Tibial artery (tissue), 4 donors: ENCODE measurements at regions not wholly inside any gene's neighbourhood (a gene's known extent, or its start where the extent isn't known, plus 50 kb on each side); places are given as distances from the start of the nearest gene placed in this dataset.

Experiments used
- DNase-seq, 2 donors: peaks; one replicate each; pipeline ENCODE4 v3.0.0-alpha.2; 2019
- H3K27ac ChIP-seq, 2 donors: fragments of 200-600 bp; sonication (generic) in 1 of 2; 1 replicate in 1 of 2; 2 replicates in 1 of 2; pipeline ENCODE4 v1.5.1; 2018 to 2019; ENCODE audit warnings: mild to moderate bottlenecking in 1 of 2
- H3K27me3 ChIP-seq, 2 donors: fragments of 200-600 bp; sonication (generic) in 1 of 2; one replicate each; pipeline versions ENCODE4 v1.5.1 to v1.6.0; 2016 to 2019
- H3K36me3 ChIP-seq, 3 donors: fragments of 200-600 bp; sonication (generic) in 2 of 3; one replicate each; pipeline ENCODE4 v1.5.1; 2016 to 2019; ENCODE audit warnings: mild to moderate bottlenecking in 2 of 3
- H3K4me1 ChIP-seq, 4 donors: fragments of 200-600 bp; sonication (generic) in 2 of 4; 1 replicate in 3 of 4; 2 replicates in 1 of 4; pipeline ENCODE4 v1.5.1; 2016 to 2019
- H3K4me3 ChIP-seq, 2 donors: fragments of 200-600 bp; sonication (generic) in 1 of 2; 1 replicate in 1 of 2; 2 replicates in 1 of 2; pipeline ENCODE4 v1.5.1; 2018 to 2019; ENCODE audit warnings: mild to moderate bottlenecking in 2 of 2
- H3K9me3 ChIP-seq, 3 donors: fragments of 200-600 bp; sonication (generic) in 1 of 3; one replicate each; pipeline ENCODE4 v1.5.1; 2016 to 2019
- intact Hi-C: fragments of 100-400 bp; cut with DNase I; formaldehyde crosslinking; loops from one replicate; pipeline ENCODE4 v1.15.0; 2023; ENCODE audit warnings: low total_unique reads
- TF ChIP-seq, protein P1 (sequence below), 2 experiments: fragments of 200-600 bp in 1 of 2; fragments of 450-650 bp in 1 of 2; IDR thresholded peaks; one replicate each; pipeline ENCODE4 v1.5.1; 2017 to 2019; ENCODE audit warnings: antibody characterized with exemption in 2 of 2, mild to moderate bottlenecking in 1 of 2, moderate library complexity in 1 of 2

DNA sequence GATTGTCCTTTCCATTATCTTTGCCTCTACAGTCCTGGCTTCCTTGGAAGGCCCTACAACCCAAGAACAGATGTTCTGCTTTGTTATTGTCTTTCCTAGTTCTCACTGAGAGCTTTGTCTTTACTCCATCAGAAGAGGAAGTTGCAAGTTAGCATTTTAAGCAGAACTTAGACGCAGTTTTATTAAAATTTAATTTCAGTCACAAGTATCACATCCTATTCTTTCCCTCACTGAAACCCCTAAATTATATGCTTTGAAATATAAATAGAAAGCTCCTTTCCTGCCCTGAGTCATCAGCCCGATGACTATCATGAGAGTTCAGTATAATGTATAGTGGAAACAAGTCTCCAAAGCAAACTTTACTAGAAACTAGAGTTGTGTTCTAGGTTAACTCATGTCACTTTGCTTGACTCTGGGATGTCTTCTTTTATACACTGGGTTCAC lies 291.2 kb upstream of the RBMS3 start:
- H3K4me3 ChIP-seq, result no peak overlapping the region
- H3K27me3 ChIP-seq, result no peaks in the 10 kb centered on the region
- no peaks in the 10 kb centered on the region for H3K4me1 ChIP-seq
- H3K27ac ChIP-seq, result no peak overlapping the region
- TF ChIP-seq, protein P1, sequence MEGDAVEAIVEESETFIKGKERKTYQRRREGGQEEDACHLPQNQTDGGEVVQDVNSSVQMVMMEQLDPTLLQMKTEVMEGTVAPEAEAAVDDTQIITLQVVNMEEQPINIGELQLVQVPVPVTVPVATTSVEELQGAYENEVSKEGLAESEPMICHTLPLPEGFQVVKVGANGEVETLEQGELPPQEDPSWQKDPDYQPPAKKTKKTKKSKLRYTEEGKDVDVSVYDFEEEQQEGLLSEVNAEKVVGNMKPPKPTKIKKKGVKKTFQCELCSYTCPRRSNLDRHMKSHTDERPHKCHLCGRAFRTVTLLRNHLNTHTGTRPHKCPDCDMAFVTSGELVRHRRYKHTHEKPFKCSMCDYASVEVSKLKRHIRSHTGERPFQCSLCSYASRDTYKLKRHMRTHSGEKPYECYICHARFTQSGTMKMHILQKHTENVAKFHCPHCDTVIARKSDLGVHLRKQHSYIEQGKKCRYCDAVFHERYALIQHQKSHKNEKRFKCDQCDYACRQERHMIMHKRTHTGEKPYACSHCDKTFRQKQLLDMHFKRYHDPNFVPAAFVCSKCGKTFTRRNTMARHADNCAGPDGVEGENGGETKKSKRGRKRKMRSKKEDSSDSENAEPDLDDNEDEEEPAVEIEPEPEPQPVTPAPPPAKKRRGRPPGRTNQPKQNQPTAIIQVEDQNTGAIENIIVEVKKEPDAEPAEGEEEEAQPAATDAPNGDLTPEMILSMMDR (IDR thresholded peaks at IDR 0.05), result no peak
- no peaks in the 10 kb centered on the region for H3K9me3 ChIP-seq
- DNase-seq, result no peak
- H3K36me3 ChIP-seq, result no peaks in the 10 kb centered on the region
- intact Hi-C loops, result no loop called here

DNA sequence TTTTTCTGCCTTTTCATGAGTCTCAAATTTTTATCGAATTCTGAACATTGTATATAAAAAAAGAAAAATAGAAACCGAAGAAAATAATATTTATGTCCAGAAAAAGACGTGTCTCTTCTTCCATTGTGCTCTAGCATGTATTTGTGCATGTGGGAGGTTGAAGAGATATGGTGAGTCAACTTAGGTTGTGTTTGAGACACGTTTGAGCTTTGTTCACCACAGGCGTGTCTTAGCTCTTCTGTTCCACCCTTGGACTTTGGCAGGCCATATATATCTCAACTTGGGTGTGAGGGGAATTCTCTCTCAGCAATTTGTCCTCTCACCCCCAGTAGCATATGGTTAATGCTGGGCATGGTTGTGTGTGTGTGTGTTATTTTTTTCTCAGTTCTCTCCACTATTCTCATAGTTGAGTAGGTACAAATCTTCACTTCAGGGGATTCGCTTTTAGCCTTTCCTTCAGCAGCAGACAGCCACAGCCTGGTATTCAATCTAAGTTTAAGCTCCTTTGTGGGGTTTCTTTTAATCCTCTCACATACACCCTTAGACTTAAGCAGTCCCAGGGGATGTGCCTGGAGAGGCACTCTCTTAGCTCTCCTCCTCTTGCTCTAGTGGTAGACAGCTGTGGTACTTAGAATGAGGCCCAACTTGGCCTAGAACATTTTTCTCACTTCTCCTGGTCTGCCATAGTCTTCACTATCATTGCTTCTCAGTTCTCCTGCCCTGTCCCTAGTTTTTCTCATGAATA lies 286.5 kb upstream of the RBMS3 start:
- H3K4me1 ChIP-seq, result no peaks in the 10 kb centered on the region
- H3K36me3 ChIP-seq, result no peaks in the 10 kb centered on the region
- peaks cover 0 to 2% (median 0%) of the 10 kb centered on the region in 3 donors for H3K9me3 ChIP-seq
- intact Hi-C loops, result no loop called here
- no peaks in the 10 kb centered on the region for H3K27me3 ChIP-seq
- DNase-seq, result no peak
- H3K27ac ChIP-seq, result no peak overlapping the region
- TF ChIP-seq, protein P1 (IDR thresholded peaks at IDR 0.05), result no peak
- H3K4me3 ChIP-seq, result no peak overlapping the region

DNA sequence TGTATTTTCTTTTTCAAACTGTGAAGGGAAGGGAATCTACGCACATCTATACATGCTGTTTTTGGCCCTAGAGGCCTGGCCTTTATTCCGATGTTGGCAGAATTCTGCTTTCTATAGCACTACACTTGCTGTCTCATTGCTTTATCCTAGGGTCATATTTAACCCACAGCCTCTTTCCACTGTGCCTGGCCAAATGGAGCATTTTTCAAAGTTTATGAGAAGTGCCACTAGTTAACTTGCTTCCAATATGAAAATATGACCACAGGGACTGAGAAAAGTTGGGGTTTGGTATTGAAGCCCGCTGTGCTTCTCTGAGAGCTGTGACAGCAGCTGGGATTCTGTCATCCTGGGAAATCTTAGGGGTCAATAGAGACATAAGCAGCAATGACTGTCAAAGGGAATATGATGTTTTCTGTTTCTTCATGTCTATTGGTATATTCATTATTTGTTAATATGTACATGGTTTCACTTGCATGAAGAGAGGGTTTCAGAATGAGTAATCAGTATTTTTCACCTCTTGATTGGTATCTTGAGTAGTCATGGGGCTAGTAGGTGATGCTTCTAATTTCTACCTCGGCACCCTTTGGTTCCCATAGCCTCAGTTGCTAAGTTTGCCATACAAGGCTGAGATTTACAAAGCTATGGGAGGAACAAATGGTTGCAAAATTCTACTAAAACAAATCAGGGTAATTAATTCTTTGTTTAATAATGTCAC lies 275.8 kb upstream of the RBMS3 start:
- Histone ChIP-seq H3K4me3 (no peak overlapping the region), H3K27me3 (no peaks in the 10 kb centered on the region), H3K27ac (no peak overlapping the region), H3K9me3 (no peaks in the 10 kb centered on the region), H3K36me3 (no peaks in the 10 kb centered on the region), H3K4me1 (no peaks in the 10 kb centered on the region)
- no peak for DNase-seq
- intact Hi-C loops, result no loop called here
- TF ChIP-seq, protein P1 (IDR thresholded peaks at IDR 0.05), result no peak

DNA sequence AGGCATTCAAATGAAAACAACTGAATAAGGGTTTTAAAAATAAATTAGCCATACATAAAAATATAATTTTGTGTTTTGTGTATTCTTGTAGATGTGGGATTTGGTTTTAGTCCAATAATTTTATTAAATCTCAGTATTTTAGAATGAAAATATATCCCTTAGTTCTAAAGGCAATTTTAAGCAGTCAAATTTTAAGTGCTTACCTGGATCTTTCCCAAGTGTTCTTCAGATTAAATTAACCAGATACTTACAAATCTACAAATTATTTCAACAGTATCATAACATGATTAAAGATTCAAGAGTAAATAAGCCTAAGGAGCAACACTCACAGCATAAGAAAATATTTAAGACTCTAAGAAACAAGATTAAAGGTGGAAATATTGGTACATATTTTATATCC lies 275.0 kb upstream of the RBMS3 start:
- no peak overlapping the region for H3K4me3 ChIP-seq
- no peaks in the 10 kb centered on the region for H3K27me3 ChIP-seq
- intact Hi-C loops, result no loop called here
- no peak overlapping the region for H3K27ac ChIP-seq
- H3K9me3 ChIP-seq, result no peaks in the 10 kb centered on the region
- no peaks in the 10 kb centered on the region for H3K36me3 ChIP-seq
- no peak for DNase-seq
- TF ChIP-seq, protein P1 (IDR thresholded peaks at IDR 0.05), result no peak
- H3K4me1 ChIP-seq, result no peaks in the 10 kb centered on the region

DNA sequence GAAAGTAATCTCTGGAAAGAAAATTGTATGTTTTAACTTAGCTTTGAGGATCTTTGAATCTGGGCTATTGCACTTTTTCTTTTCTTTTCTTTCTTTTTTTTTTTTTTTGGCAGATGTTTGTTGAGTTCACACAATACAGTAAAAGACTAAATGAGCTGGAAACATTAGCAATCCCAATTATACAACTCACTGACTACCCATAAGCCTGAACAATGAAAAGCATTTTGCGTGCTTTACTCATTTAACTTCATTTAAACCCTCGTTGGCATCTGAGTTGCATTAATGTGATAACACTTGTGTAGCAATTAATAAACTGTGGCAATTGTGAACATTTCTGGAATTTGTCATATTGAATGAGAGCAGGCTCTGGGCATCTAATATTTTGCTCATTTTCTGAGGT lies 269.4 kb upstream of the RBMS3 start:
- no peaks in the 10 kb centered on the region for H3K9me3 ChIP-seq

More for the DNA sequence above, 269.4 kb upstream of the RBMS3 start:
- Histone ChIP-seq H3K4me3 (no peak overlapping the region), H3K36me3 (no peaks in the 10 kb centered on the region), H3K4me1 (no peaks in the 10 kb centered on the region), H3K27ac (no peak overlapping the region), H3K27me3 (no peaks in the 10 kb centered on the region)
- intact Hi-C loops, result no loop called here
- no peak for DNase-seq
- TF ChIP-seq, protein P1 (IDR thresholded peaks at IDR 0.05), result no peak
